ENCODE measurements at regions not wholly inside any gene's neighbourhood (a gene's known extent, or its start where the extent isn't known, plus 50 kb on each side); places are given as distances from the start of the nearest gene placed in this dataset.

DNA sequence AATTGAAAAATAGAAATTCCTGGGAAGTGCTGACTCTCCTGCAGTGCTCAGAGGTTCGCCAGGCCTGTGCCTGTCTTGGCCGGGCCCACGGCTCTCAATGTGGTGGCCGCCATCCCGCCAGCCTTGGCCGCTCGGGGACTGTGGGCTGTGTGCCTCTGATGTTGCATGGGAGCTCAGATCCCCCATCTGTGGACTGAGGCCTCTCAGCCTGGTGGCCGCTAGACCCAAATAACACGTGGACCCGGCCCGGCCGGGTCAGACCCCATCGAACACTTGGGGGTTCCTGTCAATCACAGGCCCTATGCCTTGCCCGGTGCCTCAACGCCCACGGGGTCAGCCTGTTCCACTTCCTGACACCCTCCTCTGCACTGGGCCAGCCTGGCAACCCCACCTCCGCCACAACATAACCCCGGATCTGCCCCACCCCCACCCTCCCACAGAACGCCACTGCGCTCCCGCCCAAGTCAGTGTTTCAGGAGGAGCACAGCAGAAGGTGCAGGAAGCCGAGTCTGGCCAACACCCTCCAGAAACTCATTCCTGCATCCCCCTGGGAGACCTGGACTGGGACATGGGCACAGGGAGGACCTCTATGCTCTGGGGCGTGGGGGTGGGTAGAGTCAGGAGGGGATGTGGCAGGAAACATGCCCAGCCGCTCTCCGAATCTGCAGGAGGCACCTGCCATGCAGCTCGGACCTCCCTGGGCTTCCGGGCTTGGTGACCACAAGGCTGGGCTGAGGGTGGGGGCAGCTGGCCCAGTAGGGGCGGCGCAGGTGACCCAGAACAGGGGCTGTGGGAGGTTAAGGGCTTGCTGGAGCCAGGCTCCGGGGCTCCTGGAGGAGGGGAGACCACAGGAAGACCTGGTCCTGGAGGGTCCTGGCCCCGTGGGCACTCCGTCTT is 98.7 kb upstream of the BHLHE23 start:
- TF ChIP-seq, protein P1, sequence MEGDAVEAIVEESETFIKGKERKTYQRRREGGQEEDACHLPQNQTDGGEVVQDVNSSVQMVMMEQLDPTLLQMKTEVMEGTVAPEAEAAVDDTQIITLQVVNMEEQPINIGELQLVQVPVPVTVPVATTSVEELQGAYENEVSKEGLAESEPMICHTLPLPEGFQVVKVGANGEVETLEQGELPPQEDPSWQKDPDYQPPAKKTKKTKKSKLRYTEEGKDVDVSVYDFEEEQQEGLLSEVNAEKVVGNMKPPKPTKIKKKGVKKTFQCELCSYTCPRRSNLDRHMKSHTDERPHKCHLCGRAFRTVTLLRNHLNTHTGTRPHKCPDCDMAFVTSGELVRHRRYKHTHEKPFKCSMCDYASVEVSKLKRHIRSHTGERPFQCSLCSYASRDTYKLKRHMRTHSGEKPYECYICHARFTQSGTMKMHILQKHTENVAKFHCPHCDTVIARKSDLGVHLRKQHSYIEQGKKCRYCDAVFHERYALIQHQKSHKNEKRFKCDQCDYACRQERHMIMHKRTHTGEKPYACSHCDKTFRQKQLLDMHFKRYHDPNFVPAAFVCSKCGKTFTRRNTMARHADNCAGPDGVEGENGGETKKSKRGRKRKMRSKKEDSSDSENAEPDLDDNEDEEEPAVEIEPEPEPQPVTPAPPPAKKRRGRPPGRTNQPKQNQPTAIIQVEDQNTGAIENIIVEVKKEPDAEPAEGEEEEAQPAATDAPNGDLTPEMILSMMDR (conservative IDR thresholded peaks at IDR 0.05 in 1 of 2, IDR thresholded peaks at IDR 0.05 in 1 of 2; ENCODE audit: extremely low read depth in 1 of 2, insufficient read depth in 1 of 2, low read depth in 1 of 2, low read length in 2 of 2), result no peak
- TF ChIP-seq EZH2 (IDR thresholded peaks at IDR 0.05; ENCODE audit: borderline replicate concordance, low read length), result no peak
